ENCODE measurements at regions not wholly inside any gene's neighbourhood (a gene's known extent, or its start where the extent isn't known, plus 50 kb on each side); places are given as distances from the start of the nearest gene placed in this dataset.

DNA sequence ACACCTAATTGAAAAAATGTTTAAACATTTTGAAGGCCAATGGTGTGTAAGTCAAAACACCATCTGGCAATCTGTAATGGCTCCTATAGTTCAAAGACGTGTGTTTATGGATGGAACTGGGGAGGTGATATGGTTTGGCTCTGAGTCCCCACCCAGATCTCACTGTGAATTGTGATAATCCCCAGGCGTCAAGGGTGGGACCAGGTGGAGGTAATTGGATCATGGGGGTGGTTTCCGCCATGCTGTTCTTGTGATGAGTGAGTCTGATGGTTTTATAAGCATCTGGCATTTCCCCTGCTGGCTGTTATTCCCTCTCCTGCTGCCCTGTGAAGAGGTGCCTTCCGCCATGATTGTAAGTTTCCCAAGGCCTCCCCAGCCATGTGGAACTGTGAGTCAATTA lies 52.2 kb downstream of the ADRA2C start:
- DNase-seq, result no peak

DNA sequence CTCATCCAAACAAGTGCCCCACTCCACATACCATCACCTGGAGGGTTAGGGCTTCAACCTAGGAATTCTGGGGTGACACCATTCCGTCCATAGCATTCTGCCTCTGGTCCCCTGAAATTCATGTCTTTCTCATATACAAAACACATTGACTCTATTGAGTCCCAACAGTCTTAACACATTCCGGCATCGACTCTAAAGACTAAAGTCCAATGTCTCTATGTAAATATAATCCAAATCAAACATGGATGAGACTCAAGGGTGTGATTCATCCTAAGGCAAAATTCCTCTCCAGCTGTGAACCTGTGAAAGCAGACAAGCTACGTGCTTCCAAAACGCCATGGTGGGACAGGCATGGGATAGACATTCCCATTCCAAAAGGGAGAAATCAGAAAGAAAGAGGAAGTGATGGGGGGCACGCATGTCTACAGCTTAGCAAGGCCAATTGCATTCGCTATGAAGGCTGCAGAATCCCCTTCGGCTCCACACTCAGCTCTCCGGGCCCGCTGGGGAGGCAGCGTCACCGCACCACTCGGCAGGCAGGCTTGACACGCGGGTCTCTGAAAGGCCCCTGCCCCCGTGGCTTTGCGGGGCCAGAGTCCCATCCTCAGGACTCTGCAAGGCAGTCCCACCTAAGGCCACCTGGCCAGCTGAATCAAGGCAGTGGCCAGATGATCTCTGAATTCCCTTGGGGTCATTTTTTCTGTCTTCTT lies 53.2 kb downstream of the ADRA2C start:
- DNase-seq, result no peak

DNA sequence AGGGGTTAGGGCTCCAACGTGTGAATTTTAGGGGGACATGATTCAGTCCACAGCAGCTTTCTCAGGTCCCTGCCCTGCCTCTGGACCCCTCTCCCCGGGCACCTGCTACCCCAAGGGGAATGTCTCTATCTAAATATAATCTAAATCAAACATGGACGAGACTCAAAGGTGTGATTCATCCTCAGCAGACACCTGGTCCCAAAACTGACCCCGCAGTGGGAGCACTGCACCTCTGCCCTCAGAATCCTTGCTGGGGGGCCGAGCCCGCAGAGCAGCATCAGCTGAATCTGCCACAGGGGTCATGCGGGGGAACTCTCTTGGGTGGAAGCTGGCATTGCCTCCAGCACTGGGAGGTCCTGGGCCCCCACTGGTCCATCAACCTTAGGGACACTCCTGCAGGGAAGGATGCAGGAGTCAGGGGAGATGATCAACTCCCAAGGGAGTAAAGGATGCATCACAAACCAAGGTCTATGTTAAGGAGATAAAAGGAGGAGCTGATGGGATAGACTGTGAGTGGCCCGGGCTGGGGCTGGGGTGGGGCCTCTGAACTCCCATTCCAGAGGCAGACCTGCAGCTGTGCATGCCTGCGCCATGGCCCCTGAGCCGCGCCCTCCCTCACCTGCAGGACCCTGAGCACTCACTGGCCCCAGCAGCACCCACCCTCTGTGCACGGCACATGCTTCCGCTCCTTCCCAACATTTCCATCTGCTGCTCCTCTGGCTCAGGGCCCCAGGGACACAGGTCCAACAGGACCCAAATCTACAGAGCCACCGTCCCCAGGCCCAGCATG lies 54.0 kb downstream of the ADRA2C start:
- no peak for DNase-seq

DNA sequence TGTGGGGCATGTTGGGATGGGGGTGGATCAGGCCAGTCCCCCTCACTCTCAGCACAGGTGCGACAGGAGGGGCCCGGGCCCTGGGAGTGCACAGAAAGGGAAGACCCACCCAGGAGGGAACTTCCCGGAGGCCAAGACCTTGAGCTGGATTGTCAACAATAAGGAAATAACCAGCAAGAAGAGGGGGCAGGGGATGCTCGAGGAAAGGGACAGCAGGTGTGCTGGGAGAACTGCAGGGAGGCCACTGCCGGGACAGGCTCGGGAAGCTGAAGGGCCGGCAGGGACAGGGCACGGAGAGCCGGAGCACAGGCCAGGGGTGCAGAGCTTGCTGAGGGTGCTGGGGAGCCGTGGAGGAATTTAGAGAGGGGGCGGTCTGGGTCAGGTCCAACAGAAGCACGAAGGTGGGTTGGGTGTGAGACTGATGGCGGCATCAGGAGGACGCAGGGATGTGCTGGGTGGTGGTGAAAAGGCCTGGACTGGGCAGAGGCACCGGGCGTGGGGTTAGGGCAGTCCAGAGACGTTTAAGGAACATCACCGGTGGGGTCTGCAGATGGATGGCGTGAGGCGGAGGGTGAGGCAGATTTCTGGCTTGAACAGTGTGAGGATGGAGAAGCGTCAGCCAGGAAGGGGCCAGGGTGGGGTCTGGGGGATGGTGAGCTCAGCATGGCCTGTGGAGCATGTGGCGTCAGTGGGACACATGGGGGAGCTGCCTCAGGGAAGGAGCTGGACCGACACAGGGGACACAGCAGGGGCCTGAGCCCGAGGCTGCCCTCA lies 54.8 kb downstream of the ADRA2C start:
- DNase-seq, result no peak

DNA sequence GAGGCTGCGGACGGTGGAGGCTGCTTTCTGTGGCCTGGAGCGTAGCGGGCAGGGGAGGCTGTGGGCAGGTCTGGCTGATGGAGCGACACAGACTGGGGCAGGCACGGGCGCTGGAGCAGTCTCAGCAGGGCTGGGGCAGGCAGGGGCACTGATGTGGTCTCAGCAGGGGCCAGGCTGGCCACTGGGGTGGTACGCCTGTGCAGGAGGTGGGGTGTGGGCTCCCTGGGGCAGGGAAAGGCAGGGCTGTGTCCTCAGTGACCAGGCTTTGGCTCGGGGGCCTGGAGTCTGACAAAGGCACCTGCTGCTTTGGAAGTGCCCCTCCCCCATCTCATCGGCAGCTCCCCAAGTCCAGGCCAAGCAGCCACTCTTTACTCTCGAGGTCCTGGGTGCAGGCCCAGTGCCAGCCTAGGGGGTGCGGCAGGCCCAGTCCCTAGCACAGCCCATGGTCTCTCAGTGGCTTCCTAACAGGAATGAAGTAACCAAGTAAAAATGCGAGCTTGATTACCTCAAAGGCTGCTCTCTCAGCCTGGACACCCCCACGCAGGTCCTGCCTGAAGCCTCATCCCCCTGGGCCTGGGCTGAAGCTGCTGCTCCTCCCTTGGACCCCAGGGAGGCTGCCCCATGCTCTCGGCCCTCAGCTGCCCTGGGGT lies 55.5 kb downstream of the ADRA2C start:
- no peak for DNase-seq

DNA sequence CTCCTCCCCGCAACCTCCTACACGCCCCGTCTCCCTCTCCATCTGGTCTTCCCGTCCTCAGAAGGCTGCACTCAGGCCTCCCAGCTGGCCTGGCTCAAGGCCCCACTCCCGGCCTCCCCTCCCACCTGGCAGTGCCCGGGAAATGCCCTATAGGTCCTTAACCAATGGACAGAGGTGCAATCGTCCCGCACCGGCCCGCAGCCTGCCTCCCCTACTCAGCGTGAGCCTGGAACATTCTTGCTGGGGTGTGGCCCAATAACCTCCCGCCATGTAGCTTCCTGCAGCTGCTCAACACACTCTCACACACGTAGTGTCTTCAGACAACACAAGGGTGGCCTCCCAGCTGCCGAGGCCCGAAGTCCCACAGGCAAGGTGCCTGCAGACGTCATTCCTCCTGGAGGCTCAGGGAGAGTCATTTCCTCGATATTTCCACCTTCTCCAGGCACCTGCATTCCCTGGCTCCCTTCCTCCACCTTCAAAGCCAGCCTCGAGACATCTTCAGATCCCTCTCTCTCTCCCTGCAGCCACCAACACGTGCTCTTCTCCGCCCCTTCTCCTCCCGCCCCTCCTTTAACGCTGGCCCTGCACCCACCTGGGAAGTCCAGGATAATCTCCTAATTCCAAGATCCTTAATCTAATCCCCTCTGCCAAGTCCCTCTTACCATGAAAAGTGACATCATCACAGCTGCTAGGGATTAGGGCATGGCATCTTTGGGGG lies 56.2 kb downstream of the ADRA2C start:
- DNase-seq, result no peak

DNA sequence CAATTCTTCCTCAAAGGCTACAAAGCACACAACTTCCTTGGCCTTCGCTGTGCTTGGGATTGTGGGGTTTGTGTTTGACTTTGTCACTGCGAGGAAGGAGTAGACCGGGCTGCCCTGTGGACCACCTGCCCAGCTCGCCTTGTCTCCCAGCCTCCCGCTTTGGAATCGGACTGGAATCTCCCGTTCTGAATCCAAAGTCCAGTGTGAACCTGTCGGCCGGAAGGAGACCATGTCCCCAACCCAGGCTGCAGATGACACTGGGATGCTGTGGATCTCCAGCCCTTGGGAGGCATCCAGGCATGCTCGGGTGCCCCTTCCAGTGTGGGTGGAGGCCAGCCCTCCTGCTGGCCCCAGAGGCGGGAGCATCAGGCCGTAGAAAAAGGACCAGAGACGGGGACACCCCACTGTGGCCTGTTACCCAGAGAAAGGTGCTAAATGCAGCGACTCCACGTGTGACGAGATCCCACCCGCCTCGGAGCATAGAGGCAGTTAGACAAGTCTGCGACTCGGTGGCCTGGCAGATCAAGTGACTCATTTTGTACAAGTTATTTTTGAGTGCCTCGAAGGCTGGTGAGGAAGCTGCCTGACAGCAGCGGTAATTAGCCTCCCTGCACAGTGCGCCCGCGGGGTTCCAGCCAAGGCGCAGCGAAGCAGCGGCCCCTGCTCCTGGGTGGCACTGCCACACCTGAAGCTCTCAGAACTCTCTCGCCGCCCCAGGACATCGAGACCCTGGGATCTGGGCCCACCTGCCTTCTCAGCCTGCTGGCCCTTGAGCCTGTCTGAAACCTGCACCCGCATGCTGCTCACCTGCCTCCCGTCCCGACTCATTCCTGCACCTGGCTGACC lies 57.5 kb downstream of the ADRA2C start:
- no peak for DNase-seq

DNA sequence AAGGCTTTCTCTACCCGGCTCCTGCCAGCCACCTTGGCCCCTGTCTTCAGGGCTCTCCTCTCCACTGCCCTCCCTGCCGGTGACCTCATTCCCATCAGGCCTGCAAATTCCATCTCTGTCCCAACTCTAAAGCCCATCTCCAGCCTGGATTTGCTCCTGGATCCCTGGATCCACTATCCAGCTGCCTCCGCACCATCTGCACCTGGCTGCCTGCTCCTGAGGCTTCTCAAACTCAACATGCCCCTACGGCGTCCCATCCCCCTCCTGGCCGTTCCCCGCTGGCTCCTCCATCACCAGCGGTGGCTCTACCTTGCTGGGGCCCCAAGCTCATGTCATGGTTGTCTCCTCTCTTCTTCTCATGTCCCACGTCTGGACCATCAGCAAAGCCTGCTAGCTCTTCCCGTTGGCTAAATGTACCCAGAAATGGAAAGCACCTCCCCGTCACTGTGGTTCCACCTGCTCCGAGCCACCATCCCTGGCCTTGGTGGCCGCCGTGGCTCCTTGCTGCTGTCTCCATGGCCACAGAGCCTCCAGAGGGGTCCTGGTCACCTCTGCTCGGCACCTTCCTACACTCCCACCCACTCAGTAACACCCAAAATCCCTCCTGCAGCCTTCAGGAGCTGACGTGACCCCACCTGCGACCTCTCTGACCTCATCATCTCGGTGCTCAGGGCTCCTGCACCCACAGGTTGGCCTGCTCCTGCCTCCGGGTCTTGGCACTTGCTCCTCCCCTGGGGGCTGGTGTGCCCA lies 58.5 kb downstream of the ADRA2C start:
- no peak for DNase-seq

DNA sequence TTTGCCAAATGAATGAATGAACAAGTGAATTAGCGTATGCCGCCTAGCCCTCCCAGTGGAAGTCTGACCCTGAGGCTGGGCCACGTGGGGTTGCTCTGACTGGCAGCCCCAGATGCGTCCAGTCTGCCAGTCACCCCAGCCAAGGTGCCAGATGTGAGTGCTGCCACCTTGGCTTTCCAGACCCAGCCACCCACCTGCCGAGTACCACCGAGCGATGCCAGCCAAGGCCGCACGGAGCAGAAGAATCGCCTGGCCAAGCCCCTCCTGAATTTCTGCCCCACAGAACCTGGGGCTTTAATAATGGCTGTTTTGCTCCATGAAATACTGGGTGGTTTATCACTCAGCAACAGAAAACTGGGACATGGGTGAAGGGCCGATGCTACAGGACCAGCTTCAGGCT lies 59.3 kb downstream of the ADRA2C start:
- DNase-seq, result no peak

DNA sequence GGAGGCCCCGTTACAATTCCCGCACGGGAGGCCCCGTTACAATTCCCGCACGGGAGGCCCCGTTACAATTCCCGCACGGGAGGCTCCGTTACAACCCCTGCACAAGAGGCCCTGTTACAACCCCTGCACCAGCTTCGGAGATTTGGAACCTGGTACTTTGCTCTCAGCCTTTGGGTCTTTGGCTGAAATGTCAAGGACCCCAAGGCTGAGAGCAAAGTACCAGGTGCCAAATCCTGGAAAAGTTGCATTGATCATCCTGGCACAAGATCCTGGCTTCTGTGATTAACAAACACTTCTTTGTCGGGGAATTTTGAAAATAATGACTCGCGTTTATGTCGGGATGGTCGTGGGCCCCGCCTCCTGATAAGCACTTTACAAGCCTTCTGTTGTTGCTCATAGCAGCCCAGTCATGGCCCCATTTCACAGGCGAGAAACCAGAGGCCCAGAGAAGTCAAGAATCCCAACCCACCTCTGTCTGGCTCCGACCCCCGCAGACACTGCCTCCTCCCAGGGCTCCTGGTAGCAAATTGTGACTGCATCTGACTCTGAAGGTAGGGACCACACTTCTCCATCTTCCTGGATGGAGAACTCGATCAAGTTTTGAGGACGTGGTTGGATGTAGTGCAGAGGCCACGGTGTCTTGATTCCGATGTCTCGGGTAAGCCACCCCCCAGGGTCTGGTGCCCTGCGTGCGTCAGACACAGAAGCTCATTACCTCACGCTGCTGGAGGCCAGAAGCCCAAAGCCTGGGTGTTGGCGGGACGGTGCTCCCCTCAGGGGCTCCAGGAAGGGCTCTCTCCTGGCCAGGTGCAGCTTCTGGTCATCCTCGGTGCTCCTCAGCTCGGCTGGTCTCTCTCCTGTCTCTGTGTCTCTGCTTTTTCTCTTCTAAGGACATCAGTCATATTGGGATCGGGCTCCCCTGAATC lies 60.3 kb downstream of the ADRA2C start:
- no peak for DNase-seq

DNA sequence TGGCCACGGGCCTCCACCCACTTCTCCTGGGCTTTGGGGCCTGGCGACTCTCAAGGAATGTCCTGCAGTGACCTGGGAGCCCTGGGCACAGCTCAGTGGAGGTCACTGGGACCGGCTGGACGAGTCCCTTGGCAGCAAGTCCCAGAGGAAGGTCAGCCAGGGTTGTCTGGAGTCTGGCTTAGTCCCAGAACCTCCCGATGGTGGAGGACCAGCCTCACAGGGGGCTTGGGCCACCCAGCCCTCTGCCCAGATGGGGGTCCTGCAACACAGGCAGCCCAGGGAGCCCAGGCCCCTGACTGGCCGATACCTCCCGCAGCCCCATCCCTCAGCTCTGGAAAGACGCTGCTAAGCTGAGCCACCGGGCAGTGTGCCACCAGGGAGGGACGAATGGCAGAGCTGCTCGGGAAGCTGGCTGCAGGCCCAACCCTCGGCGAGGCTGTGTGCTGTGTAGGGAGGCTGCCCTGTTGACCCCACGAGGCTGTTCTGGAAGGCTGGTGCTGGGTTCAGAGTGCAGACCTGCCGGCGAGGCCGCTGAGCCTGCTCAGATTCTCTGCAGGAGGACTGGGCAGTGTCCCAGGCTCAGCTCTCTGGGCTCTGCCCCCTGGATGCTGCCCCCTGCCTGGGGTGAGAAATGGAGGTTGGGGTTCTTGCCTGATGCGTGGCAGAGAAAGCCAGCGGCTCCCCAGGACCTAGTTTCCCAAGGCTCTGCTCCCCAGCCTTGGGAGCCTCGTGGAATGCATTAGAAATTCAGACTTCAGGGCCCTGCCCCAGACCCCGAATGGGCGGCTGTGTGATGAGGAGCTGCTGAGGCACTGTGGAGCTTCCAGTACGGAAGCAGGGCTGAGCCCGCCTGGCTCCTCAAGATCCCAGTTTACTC lies 61.7 kb downstream of the ADRA2C start:
- DNase-seq, result no peak

DNA sequence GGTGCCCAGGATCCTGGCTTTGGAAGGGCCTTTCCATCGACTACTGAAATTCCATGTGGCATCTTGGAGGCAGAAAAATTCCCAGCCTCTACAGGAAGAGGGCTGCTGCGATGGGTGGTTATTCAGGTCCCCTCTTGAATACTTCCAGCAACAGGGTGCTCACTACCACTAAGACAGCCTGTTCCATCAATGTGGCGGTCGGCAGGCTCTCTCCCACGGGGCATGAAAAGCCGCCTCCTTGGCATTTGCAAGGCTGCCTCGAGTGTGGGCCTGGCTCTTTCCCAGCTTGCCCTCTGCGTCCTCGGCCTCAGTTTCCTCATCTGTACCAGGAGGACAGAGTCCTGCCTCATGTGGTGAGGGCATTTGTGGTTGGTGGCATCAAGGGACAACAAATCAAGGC lies 62.4 kb downstream of the ADRA2C start:
- DNase-seq, result no peak

DNA sequence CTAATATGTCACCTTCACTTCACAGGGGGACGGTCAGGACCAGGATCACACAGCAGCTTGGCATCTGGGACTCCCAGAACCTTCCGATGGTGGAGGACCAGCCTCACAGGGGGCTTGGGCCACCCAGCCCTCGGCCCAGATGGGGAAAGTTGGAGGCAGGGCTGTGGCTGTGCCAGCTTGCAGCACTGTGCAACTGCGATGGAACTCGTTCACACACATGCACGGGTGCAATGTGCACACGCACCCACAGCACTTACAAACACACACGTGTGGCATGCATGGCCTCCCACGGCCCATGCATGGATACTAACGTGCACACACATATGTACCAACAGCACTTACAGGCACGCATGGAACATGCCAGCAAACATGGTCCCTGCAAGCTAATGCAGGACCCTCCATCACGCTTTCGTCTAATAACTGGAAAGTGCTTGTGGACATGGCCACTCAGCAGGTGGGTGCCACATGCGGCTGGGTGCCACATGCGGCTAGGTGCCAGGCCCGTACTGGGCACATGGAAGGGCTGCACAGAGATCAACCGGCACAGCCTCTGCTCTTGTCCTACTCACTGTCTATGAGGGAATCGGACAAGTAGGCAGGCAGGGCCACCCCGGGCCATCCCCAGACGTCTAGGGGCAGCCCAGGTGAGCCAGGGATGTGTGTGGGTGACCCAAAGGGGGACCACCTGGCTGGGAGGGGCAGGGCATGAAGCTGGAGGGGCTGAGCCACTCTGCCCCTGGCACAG lies 63.2 kb downstream of the ADRA2C start:
- no peak for DNase-seq

DNA sequence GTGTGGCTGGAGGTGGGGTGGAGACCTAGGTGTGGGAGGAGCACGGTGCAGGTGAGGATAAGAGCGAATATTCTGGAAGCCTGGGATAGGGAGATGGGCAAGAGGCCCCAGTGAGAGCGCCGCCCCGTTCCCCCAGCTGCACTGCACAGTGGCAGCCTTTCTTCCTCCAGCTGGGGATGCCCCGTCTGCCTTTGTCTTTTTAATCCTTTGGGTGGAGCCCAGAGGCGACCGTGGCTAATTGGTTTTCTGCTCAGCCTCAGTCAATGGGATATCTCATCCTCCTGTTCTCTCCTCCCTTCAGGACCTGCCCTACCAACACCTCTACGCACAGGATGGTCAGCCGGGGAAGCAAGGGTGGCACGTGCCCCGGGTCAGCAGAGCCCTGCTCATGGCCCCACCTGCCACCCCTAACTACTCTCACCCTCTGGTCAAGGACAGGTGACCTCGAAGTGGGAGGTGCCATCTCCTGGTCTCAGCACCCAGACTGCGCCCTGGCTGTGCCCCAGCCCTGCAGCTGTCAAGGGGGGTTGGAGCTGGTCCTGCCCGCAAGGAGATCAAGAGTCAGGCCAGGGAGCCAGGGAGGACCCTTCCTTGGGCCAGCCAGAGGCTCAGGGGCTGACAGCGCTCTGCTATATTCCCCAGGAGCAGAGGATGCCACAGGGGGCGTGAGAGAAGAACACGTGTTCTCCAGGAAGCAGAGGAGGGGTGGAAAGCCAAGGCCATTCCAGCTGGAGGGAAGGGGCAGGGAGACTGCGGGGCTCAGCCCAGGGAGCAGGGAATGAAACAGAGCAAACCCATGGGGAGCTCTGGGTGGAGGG lies 64.0 kb downstream of the ADRA2C start:
- DNase-seq, result no peak

DNA sequence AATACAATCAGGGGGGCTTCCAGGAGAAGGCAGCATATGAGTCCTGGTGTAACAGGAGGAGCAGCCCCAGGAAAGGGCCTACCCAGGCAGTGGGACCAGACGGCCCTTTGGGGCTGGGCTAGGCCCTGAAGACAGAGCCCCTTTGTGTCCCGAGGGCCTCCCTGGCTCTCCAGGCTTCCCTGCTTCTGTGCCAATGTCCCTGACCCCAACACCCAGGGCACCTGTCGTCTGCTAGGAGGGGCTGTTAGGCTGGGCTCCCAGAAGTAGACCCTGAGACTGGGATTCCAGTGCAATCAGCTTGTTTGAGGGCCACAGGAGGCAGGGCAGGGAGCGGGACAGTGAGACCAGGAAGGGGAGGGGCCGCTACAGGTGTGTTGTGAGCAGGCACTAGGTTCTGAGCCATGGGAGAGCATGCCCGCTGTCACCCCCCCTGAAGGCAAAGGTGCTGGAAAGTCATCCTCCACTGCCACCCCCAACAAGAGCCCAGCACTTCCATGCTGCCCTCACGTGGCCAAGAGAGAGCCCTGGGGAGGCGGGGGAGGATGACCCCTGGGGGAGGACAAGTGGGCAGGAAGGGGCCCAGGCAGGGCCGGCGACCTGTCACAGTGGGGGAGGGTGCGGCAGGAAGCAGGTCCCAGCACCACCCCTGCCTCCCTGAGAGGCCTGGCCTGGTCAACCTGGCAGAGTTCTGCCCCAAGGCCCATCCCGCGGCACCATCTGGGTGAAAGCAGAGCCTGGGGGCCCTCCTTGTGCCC lies 64.8 kb downstream of the ADRA2C start:
- DNase-seq, result no peak

DNA sequence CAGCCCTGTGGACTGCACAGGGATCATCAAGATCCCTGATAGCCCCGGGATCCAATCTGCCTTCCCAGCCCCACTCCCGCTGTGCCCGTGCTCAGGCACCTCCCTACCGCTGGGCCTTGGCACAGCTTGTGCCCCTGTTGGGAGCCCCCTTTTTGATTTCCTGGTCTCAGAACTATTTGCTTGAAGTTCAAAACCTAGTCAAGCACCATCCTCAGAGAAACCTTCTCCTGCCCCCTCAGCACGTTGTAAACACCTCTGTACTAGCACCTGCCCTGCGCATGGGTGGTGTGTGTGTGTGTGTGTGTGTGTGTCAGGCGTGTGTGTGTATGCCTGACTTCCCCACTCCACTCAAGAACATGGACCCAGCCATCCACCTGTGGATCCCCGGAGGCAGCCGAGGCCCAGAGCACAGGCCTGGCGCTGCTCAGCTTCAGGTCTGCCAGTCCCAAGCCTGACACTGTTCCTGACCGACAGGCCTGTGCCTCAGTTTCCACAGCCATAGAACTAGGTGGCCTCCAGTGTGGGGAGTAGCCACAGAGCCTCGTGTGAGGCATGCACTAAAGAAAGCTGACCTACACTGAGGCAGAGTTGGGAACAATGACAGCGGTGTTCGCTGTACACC lies 65.5 kb downstream of the ADRA2C start:
- DNase-seq, result no peak
